ENCODE measurements at regions not wholly inside any gene's neighbourhood (a gene's known extent, or its start where the extent isn't known, plus 50 kb on each side); places are given as distances from the start of the nearest gene placed in this dataset.

GRCh38 chr10:78829565-78829964, 239.2 kb upstream of the ZMIZ1 start:
- DNase-seq (ENCODE audit: low read depth), result no peak

- DNase-seq (ENCODE audit: low read depth), result no peak
These were observed 238.4 kb upstream of the ZMIZ1 start for GRCh38 chr10:78830062-78830975.

- DNase-seq (ENCODE audit: low read depth), result no peak
These were observed 237.8 kb upstream of the ZMIZ1 start for GRCh38 chr10:78830976-78831375.

DNA sequence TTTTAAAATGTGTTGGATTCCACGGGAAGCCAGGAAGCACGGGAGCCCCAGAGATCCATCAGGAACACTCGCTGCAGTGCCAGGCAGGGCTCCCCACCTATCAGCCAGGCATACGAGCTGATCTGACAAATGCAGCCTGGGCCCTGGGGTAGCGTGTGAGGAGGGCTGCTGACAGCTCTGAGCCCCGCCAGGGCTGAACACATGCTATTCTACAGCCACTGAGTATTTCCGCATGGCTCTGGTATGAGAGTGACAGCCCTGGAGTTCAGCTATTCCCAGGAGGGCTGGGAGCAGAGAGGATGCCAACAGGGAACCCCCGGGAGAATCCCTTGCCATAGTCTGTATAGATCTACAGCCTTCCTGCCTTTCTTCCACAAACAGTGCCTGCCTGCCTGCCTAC, 237.3 kb upstream of the ZMIZ1 start:
- no peak for DNase-seq (ENCODE audit: low read depth)

GRCh38 chr10:78832281-78832680, 236.5 kb upstream of the ZMIZ1 start:
- DNase-seq (ENCODE audit: low read depth), result no peak

DNA sequence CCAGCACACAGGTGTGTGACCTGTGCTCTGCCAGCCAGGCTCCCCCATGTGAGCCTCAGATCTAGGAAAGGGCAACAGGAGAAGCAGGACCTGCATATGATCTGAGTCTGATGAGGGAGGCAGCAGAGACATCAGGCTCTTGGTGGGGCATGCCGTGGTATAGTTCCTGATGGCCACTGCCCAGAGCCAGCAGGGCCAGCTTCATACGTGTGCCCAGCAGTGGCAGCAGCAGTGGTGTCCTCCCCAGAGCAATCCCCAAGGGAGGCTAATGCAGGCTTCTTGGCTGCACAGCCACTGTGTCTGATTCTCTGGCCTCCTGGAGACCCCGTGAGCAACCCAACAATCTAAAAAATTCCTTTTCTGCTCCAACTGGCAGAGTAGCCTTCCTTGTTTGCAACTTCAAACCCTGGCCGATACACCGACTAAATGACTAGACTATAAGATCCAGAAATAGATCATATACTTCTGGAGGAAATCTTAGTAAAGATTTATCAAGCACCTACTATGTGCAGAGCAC, 230.6 kb upstream of the ZMIZ1 start:
- no peak for DNase-seq (ENCODE audit: low read depth)

- DNase-seq (ENCODE audit: low read depth), result no peak
These were observed 225.3 kb upstream of the ZMIZ1 start for GRCh38 chr10:78843495-78843894.

GRCh38 chr10:78844960-78845607, 223.7 kb upstream of the ZMIZ1 start:
- DNase-seq (ENCODE audit: low read depth), result no peak

- no peak for DNase-seq (ENCODE audit: low read depth)
These were observed 222.7 kb upstream of the ZMIZ1 start for GRCh38 chr10:78846071-78846470.

GRCh38 chr10:78846760-78847159, 222.0 kb upstream of the ZMIZ1 start:
- no peak for DNase-seq (ENCODE audit: low read depth)

- no peak for DNase-seq (ENCODE audit: low read depth)
These were observed 221.3 kb upstream of the ZMIZ1 start for GRCh38 chr10:78847485-78847884.

DNA sequence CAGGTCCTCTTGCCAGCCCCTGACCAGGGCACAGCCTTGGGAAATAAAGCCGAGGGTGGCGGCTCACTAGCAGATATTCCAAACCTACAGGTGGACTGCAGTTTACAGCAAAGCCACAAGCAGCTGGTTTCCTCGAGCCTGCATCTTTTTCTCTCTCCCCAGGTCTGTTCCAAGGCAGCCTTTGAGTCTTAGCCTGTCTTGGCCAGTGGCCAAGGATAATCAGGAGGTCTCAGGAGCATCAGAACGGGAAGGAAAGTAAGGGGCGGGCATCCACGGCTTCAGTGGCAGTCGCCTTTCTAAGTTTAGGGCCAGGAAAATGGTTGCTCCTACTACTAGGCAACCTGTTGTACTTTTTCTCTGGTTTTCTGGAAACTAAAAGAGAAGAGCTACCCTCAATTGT, 219.7 kb upstream of the ZMIZ1 start:
- DNase-seq (ENCODE audit: low read depth), result no peak

DNA sequence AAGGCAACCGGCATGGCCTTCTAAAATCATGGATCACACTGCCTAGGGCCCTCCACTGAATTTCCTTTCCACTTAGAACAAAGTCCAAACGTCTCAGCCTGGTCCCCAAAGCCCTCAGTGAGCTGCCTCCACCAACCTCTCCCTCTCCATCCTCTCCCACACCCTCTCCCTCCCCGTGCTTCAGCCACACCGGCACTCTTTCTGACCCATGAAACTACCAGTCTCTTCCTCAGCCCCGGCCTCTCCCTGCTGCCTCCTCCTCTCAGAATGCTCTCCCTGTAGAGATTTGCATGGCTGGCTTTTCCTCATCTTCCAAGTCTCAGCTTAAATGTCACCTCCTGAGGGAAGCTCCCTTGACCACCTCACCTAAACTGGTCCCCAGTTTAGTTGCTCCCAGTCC, 219.0 kb upstream of the ZMIZ1 start:
- no peak for DNase-seq (ENCODE audit: low read depth)

DNA sequence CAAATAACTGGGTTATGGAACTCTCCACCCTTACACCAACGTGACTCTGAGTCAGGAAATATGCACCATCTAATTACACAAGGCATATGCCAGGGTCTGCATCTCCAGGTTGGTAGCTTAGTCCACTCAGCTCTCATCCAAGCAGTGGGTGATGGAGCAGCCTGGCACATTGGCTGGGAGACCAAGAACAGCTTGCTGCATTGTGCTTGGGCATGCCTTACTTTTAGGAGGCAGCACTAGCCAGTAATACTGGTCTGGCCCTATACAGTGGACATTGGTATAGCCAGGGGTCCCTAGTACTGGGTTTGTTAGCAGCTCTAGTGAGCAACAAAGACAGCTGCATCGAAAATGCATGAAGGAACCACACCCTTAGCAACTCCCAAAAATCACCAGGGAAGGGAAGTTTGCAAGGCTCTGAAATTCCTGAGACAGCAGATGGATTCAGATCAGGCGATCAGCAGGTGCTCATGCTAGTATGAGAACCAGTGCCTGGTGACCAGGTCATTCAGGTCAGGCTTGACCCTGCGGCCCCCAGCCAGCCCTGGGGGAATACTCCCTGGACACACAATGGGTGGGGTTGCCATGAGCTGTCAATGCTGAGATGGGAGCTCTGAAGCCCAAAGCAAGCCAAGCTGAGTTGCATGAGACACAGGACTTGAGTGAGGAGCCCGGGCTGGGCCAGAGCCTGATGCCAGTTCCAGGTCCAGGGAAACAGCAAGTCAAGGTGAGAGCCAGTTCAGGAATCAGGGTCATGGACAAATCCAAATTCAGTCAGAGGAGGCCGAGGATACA, 217.9 kb upstream of the ZMIZ1 start:
- no peak for DNase-seq (ENCODE audit: low read depth)

- no peak for DNase-seq (ENCODE audit: low read depth)
These were observed 217.1 kb upstream of the ZMIZ1 start for GRCh38 chr10:78851647-78852046.

GRCh38 chr10:78852466-78853240, 216.1 kb upstream of the ZMIZ1 start:
- no peak for DNase-seq (ENCODE audit: low read depth)

DNA sequence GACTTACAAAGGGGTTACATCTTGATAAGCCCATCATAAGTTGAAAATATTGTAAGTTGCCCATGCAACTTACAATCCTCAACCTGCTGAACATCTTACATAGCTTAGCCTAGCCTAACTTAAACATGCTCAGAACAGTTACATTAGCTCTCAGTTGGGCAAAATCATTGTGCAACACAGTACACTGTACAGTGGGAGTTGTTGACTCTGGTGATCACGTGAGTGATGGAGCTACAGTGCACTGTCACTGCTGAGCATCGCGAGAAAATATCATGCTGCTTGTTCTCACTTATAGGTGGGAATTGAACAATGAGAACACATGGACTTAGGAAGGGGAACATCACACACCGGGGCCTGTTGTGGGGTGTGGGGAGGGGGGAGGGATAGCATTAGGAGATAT, 214.9 kb upstream of the ZMIZ1 start:
- DNase-seq (ENCODE audit: low read depth), result no peak

- no peak for DNase-seq (ENCODE audit: low read depth)
These were observed 212.3 kb upstream of the ZMIZ1 start for GRCh38 chr10:78856421-78856820.

GRCh38 chr10:78857193-78857592, 211.6 kb upstream of the ZMIZ1 start:
- no peak for DNase-seq (ENCODE audit: low read depth)

DNA sequence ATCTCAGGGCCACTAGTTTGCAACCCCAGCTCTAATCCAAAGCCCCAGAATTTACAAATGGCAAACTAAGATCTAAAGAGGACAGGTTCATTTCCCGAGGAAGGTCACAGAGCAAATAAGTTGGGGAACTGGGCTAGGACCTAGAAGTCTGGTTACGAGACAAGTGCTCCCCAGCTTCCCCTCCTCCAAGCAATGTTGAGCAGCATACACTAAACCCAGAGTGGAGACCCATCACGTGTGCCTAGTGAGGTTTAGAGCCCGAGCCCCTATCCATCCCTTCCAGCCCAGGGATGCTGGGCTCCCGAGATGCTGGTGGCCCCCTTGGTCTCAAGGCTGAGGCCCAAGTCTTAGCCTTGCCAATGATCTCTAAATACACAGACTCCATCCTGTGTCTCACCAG, 209.5 kb upstream of the ZMIZ1 start:
- DNase-seq (ENCODE audit: low read depth), result no peak

- DNase-seq (ENCODE audit: low read depth), result no peak
These were observed 209.0 kb upstream of the ZMIZ1 start for GRCh38 chr10:78859769-78860168.

Measured in activated T-cell treated with anti-CD3 and anti-CD28 coated beads for 24 hours (primary cell).